ENCODE measurements at regions not wholly inside any gene's neighbourhood (a gene's known extent, or its start where the extent isn't known, plus 50 kb on each side); places are given as distances from the start of the nearest gene placed in this dataset.

DNA sequence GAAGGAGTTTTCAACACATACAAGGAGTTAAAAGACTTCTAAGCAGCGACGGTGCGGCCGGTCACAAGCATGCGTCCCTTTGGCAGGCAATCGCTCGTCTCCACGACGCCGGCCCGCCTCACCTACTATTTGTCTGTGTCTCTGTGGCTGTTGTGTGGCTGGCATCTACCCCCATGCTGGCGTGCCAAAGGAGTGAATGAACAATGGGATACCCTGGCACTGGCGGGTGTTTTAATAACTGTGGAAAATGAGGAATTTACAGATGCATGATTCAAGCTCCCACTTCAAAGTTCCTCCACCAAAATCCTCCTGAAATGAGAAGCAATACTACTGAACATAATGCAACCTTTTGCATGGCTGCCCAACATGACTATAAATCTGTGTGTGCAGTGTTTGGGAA, 176.6 kb downstream of the KLF5 start:
- DNase-seq: no peak
- Histone ChIP-seq H3K4me3 (ENCODE audit: low read length) (no peak overlapping the region), H3K9me2 (replicated peaks; ENCODE audit: low read length) (no peaks in the 10 kb centered on the region), H3K36me3 (ENCODE audit: low read depth, low read length) (no peaks in the 10 kb centered on the region), H3K9me3 (ENCODE audit: low read length) (no peaks in the 10 kb centered on the region), H3K79me2 (ENCODE audit: low read length) (no peaks in the 10 kb centered on the region), H2AFZ (ENCODE audit: low read length) (no peak overlapping the region), H3K27me3 (ENCODE audit: low read length) (no peaks in the 10 kb centered on the region), H3K4me1 (ENCODE audit: insufficient read depth, low read length) (no peaks in the 10 kb centered on the region), H3K4me2 (ENCODE audit: low read length) (no peak overlapping the region), H3K9ac (ENCODE audit: low read length) (no peak overlapping the region), H3F3A (ENCODE audit: low read length, unreplicated experiment) (no peaks in the 10 kb centered on the region), H4K20me1 (ENCODE audit: low read length) (no peaks in the 10 kb centered on the region), H3K27ac (ENCODE audit: low read length) (no peak overlapping the region)
- CTCF ChIA-PET: no interaction called here
- intact Hi-C loops (cut with micrococcal nuclease): no loop called here
- no TSS peak for BruUV-seq (replicated peaks)
- no peak for ATAC-seq
- POLR2A ChIA-PET (ENCODE audit: unreplicated experiment): no interaction called here
- TF ChIP-seq EZH2 (IDR thresholded peaks at IDR 0.05; ENCODE audit: low read length, unreplicated experiment) (no peak), EZH2phosphoT487 (IDR thresholded peaks at IDR 0.05; ENCODE audit: borderline replicate concordance, low read length) (no peak)
- TF ChIP-seq, protein P1, sequence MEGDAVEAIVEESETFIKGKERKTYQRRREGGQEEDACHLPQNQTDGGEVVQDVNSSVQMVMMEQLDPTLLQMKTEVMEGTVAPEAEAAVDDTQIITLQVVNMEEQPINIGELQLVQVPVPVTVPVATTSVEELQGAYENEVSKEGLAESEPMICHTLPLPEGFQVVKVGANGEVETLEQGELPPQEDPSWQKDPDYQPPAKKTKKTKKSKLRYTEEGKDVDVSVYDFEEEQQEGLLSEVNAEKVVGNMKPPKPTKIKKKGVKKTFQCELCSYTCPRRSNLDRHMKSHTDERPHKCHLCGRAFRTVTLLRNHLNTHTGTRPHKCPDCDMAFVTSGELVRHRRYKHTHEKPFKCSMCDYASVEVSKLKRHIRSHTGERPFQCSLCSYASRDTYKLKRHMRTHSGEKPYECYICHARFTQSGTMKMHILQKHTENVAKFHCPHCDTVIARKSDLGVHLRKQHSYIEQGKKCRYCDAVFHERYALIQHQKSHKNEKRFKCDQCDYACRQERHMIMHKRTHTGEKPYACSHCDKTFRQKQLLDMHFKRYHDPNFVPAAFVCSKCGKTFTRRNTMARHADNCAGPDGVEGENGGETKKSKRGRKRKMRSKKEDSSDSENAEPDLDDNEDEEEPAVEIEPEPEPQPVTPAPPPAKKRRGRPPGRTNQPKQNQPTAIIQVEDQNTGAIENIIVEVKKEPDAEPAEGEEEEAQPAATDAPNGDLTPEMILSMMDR (conservative IDR thresholded peaks at IDR 0.05; ENCODE audit: low read depth, low read length): no peak

DNA sequence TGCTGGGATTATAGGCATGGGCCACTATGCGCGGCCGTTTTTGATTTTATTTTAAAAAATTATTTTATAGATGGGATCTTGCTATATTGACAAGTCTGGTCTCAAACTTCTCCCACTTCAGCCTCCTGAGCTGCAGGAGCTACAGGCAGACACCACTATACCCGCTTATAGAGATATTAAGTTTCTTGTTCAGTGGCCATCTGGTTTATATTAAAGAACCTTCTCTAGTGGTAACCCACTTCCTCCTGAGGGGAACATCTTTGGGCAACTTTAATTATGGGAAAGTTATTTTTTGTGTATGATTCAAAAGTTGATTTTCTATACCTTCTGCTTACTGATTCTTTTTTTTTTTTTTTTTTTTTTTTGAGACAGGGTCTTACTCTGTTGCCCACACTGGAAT, 172.7 kb downstream of the KLF5 start:
- H4K20me1 ChIP-seq (ENCODE audit: low read length): no peaks in the 10 kb centered on the region
- no peak overlapping the region for H3K4me3 ChIP-seq (ENCODE audit: low read length)
- no peak for ATAC-seq
- no peak for DNase-seq
- H3F3A ChIP-seq (ENCODE audit: low read length, unreplicated experiment): no peaks in the 10 kb centered on the region
- no peak overlapping the region for H3K9ac ChIP-seq (ENCODE audit: low read length)
- H3K27ac ChIP-seq (ENCODE audit: low read length): no peak overlapping the region
- no peaks in the 10 kb centered on the region for H3K27me3 ChIP-seq (ENCODE audit: low read length)
- peaks cover 7% of the 10 kb centered on the region; the same call in 1 of the 2 replicates for H3K4me1 ChIP-seq (ENCODE audit: insufficient read depth, low read length)
- H3K4me2 ChIP-seq (ENCODE audit: low read length): no peak overlapping the region
- ChIA-PET POLR2A (ENCODE audit: unreplicated experiment) (no interaction called here), CTCF (no interaction called here)
- no peak overlapping the region for H2AFZ ChIP-seq (ENCODE audit: low read length)
- no TSS peak for BruUV-seq (replicated peaks)
- no peaks in the 10 kb centered on the region for H3K9me3 ChIP-seq (ENCODE audit: low read length)
- intact Hi-C loops (cut with micrococcal nuclease): no loop called here
- H3K9me2 ChIP-seq (replicated peaks; ENCODE audit: low read length): no peaks in the 10 kb centered on the region
- TF ChIP-seq EZH2phosphoT487 (IDR thresholded peaks at IDR 0.05; ENCODE audit: borderline replicate concordance, low read length) (no peak), EZH2 (IDR thresholded peaks at IDR 0.05; ENCODE audit: low read length, unreplicated experiment) (no peak)
- TF ChIP-seq, protein P1 (conservative IDR thresholded peaks at IDR 0.05; ENCODE audit: low read depth, low read length): no peak
- no peaks in the 10 kb centered on the region for H3K36me3 ChIP-seq (ENCODE audit: low read depth, low read length)
- H3K79me2 ChIP-seq (ENCODE audit: low read length): no peaks in the 10 kb centered on the region

DNA sequence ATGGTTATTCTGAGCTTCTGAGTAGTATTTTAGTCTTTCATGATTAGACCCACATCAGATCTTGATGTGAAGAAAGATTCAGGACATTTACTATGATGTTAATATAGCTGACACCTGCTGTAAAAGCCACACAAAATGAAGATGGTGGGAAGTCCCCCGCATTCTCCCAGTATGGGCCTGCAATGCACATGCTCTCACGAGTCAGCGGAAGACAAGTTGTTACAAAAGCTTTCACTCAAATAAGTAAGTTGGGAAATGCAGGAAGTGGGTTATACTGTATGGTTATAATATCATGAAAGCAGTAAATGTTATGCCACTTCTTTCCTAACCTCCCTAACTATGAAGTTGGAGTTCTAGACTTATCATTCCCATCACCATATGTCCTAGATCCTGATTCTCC, 171.9 kb downstream of the KLF5 start:
- H3K4me3 ChIP-seq (ENCODE audit: low read length): no peak overlapping the region
- ChIA-PET CTCF (no interaction called here), POLR2A (ENCODE audit: unreplicated experiment) (no interaction called here)
- no peak overlapping the region for H3K4me2 ChIP-seq (ENCODE audit: low read length)
- H3K9me3 ChIP-seq (ENCODE audit: low read length): no peaks in the 10 kb centered on the region
- no peaks in the 10 kb centered on the region for H3K36me3 ChIP-seq (ENCODE audit: low read depth, low read length)
- H3K4me1 ChIP-seq (ENCODE audit: insufficient read depth, low read length): peaks cover 7% of the 10 kb centered on the region; the same call in 1 of the 2 replicates
- no peak for ATAC-seq
- TF ChIP-seq, protein P1 (conservative IDR thresholded peaks at IDR 0.05; ENCODE audit: low read depth, low read length): no peak
- TF ChIP-seq EZH2phosphoT487 (IDR thresholded peaks at IDR 0.05; ENCODE audit: borderline replicate concordance, low read length) (no peak), EZH2 (IDR thresholded peaks at IDR 0.05; ENCODE audit: low read length, unreplicated experiment) (no peak)
- no peaks in the 10 kb centered on the region for H4K20me1 ChIP-seq (ENCODE audit: low read length)
- no peaks in the 10 kb centered on the region for H3F3A ChIP-seq (ENCODE audit: low read length, unreplicated experiment)
- BruUV-seq (replicated peaks): no TSS peak
- H3K79me2 ChIP-seq (ENCODE audit: low read length): no peaks in the 10 kb centered on the region
- no peaks in the 10 kb centered on the region for H3K9me2 ChIP-seq (replicated peaks; ENCODE audit: low read length)
- H2AFZ ChIP-seq (ENCODE audit: low read length): no peak overlapping the region
- no peak overlapping the region for H3K27ac ChIP-seq (ENCODE audit: low read length)
- intact Hi-C loops (cut with micrococcal nuclease): no loop called here
- H3K9ac ChIP-seq (ENCODE audit: low read length): no peak overlapping the region
- DNase-seq: no peak
- no peaks in the 10 kb centered on the region for H3K27me3 ChIP-seq (ENCODE audit: low read length)

Measured in PC-3 (cell line).